ENCODE measurements at regions not wholly inside any gene's neighbourhood (a gene's known extent, or its start where the extent isn't known, plus 50 kb on each side); places are given as distances from the start of the nearest gene placed in this dataset.

- Histone ChIP-seq H3K4me2 (no peak overlapping the region), H3K4me1 (no peaks in the 10 kb centered on the region), H3K9me3 (ENCODE audit: low read depth) (no peaks in the 10 kb centered on the region), H3F3A (ENCODE audit: low read depth) (no peaks in the 10 kb centered on the region), H3K9ac (no peak overlapping the region), H3K79me2 (ENCODE audit: low read depth) (no peaks in the 10 kb centered on the region), H3K4me3 (no peak overlapping the region), H2AFZ (replicated peaks) (no peak overlapping the region), H3K27ac (no peak overlapping the region), H3K36me3 (no peaks in the 10 kb centered on the region), H4K20me1 (ENCODE audit: low read depth) (no peaks in the 10 kb centered on the region), H3K27me3 (no peaks in the 10 kb centered on the region)
- H3K4me1 Mint-ChIP-seq = no peaks in the 10 kb centered on the region
- H3K36me3 Mint-ChIP-seq = no peaks in the 10 kb centered on the region
- no peak overlapping the region for H3K4me3 Mint-ChIP-seq
- DNase-seq (ENCODE audit: low spot score) = no peak
- TF ChIP-seq EZH2 (IDR thresholded peaks at IDR 0.05) (no peak), CTCF (IDR thresholded peaks at IDR 0.05) (no peak), EZH2phosphoT487 (IDR thresholded peaks at IDR 0.05) (no peak)
- H3K9me3 Mint-ChIP-seq = peaks cover 10% of the 10 kb centered on the region
- H3K27me3 Mint-ChIP-seq (ENCODE audit: insufficient read depth, low read depth) = no peaks in the 10 kb centered on the region
- H3K27ac Mint-ChIP-seq = no peak overlapping the region
These were observed 690.1 kb upstream of the COX7C start for GRCh38 chr5:85927632-85928031.

- H3K9me3 ChIP-seq (ENCODE audit: low read depth) = no peaks in the 10 kb centered on the region
- no peaks in the 10 kb centered on the region for H3K27me3 Mint-ChIP-seq (ENCODE audit: insufficient read depth, low read depth)
- no peaks in the 10 kb centered on the region for H4K20me1 ChIP-seq (ENCODE audit: low read depth)
- no peak overlapping the region for H3K27ac ChIP-seq
- no peak overlapping the region for H2AFZ ChIP-seq (replicated peaks)
- no peak overlapping the region for H3K9ac ChIP-seq
- no peaks in the 10 kb centered on the region for H3K4me1 ChIP-seq
- H3K4me3 ChIP-seq = no peak overlapping the region
- DNase-seq (ENCODE audit: low spot score) = no peak
- H3F3A ChIP-seq (ENCODE audit: low read depth) = no peaks in the 10 kb centered on the region
- H3K27me3 ChIP-seq = no peaks in the 10 kb centered on the region
- no peaks in the 10 kb centered on the region for H3K79me2 ChIP-seq (ENCODE audit: low read depth)
- H3K4me3 Mint-ChIP-seq = no peak overlapping the region
- H3K4me2 ChIP-seq = no peak overlapping the region
- H3K9me3 Mint-ChIP-seq = peaks cover 10% of the 10 kb centered on the region
- H3K27ac Mint-ChIP-seq = no peak overlapping the region
- TF ChIP-seq EZH2phosphoT487 (IDR thresholded peaks at IDR 0.05) = no peak
- TF ChIP-seq CTCF (IDR thresholded peaks at IDR 0.05) = no peak
- no peak for TF ChIP-seq EZH2 (IDR thresholded peaks at IDR 0.05)
- no peaks in the 10 kb centered on the region for H3K4me1 Mint-ChIP-seq
- no peaks in the 10 kb centered on the region for H3K36me3 ChIP-seq
- no peaks in the 10 kb centered on the region for H3K36me3 Mint-ChIP-seq
These were observed 688.0 kb upstream of the COX7C start for GRCh38 chr5:85929713-85930112.

GRCh38 chr5:85931220-85931619 is 686.5 kb upstream of the COX7C start:
- H3K9me3 ChIP-seq (ENCODE audit: low read depth) = no peaks in the 10 kb centered on the region
- no peak for DNase-seq (ENCODE audit: low spot score)
- H3F3A ChIP-seq (ENCODE audit: low read depth) = no peaks in the 10 kb centered on the region
- H3K36me3 ChIP-seq = no peaks in the 10 kb centered on the region
- no peak overlapping the region for H3K27ac ChIP-seq
- Mint-ChIP-seq H3K36me3 (no peaks in the 10 kb centered on the region), H3K27me3 (ENCODE audit: insufficient read depth, low read depth) (no peaks in the 10 kb centered on the region), H3K27ac (no peak overlapping the region), H3K9me3 (peaks cover 5% of the 10 kb centered on the region), H3K4me1 (no peaks in the 10 kb centered on the region), H3K4me3 (no peak overlapping the region)
- TF ChIP-seq EZH2phosphoT487 (IDR thresholded peaks at IDR 0.05) (no peak), EZH2 (IDR thresholded peaks at IDR 0.05) (no peak), CTCF (IDR thresholded peaks at IDR 0.05) (no peak)
- H3K4me3 ChIP-seq = no peak overlapping the region
- H4K20me1 ChIP-seq (ENCODE audit: low read depth) = no peaks in the 10 kb centered on the region
- H3K9ac ChIP-seq = no peak overlapping the region
- no peaks in the 10 kb centered on the region for H3K79me2 ChIP-seq (ENCODE audit: low read depth)
- no peaks in the 10 kb centered on the region for H3K4me1 ChIP-seq
- no peaks in the 10 kb centered on the region for H3K27me3 ChIP-seq
- H3K4me2 ChIP-seq = no peak overlapping the region
- H2AFZ ChIP-seq (replicated peaks) = no peak overlapping the region

- no peaks in the 10 kb centered on the region for H3F3A ChIP-seq (ENCODE audit: low read depth)
- no peak overlapping the region for H3K4me2 ChIP-seq
- no peaks in the 10 kb centered on the region for H3K4me1 ChIP-seq
- no peaks in the 10 kb centered on the region for H3K79me2 ChIP-seq (ENCODE audit: low read depth)
- H3K9me3 ChIP-seq (ENCODE audit: low read depth) = no peaks in the 10 kb centered on the region
- H3K27me3 ChIP-seq = no peaks in the 10 kb centered on the region
- H3K4me3 ChIP-seq = no peak overlapping the region
- H3K9ac ChIP-seq = no peak overlapping the region
- H3K36me3 ChIP-seq = no peaks in the 10 kb centered on the region
- H3K36me3 Mint-ChIP-seq = no peaks in the 10 kb centered on the region
- peaks cover 5% of the 10 kb centered on the region for H3K4me1 Mint-ChIP-seq
- no peak overlapping the region for H2AFZ ChIP-seq (replicated peaks)
- H3K27ac ChIP-seq = no peak overlapping the region
- H3K27me3 Mint-ChIP-seq (ENCODE audit: insufficient read depth, low read depth) = no peaks in the 10 kb centered on the region
- H3K27ac Mint-ChIP-seq = no peak overlapping the region
- no peaks in the 10 kb centered on the region for H4K20me1 ChIP-seq (ENCODE audit: low read depth)
- H3K4me3 Mint-ChIP-seq = no peak overlapping the region
- TF ChIP-seq EZH2 (IDR thresholded peaks at IDR 0.05) (no peak), EZH2phosphoT487 (IDR thresholded peaks at IDR 0.05) (no peak), CTCF (IDR thresholded peaks at IDR 0.05) (no peak)
- no peaks in the 10 kb centered on the region for H3K9me3 Mint-ChIP-seq
- no peak for DNase-seq (ENCODE audit: low spot score)
These were observed 679.5 kb upstream of the COX7C start for GRCh38 chr5:85938201-85938600.

Measured in neural progenitor cell (in vitro differentiated cells).